ENCODE measurements at regions not wholly inside any gene's neighbourhood (a gene's known extent, or its start where the extent isn't known, plus 50 kb on each side); places are given as distances from the start of the nearest gene placed in this dataset.

DNA sequence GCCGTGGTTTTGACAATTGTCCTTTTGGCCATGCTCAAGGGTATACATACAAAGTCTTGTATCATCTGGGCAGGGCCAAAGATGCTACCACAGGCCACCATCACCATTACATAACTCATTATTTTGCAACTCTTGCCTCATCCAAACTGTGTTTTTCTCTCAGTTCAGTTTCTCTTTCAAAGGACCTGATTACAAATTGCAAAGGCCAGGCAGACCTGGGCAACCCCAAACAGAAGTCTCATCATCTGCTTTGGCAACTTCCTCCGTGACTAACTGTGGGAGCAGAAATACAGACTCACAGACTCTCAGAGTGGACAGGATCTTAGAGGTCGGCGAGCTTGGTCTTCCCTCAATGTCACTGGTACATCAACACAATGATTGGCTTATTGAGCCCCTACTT is 117.8 kb upstream of the NEDD9 start:
- peak; percentile 19 to 33 for DNase-seq

GRCh38 chr6:11349880-11350279 is 117.4 kb upstream of the NEDD9 start:
- DNase-seq, result no peak

DNA sequence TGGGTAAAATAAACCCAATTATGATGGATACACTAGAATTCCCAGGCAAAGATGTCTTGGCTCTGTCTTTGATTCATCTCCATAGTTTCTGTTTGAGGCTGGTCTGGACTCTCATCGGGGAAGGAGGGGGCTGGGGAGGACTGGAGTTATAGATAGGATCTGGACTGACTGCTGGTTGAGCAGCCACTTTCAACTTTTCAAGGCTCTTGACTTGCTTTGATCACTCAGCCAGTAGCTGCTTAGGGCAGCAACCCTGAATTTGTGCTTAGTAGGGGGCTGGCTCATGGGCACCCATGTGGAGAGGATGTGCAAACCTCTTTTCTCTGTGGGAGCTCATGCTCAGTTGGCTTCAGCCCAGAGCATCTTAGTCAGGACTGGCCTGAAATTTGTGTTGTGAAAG is 114.0 kb upstream of the NEDD9 start:
- no peak for DNase-seq

DNA sequence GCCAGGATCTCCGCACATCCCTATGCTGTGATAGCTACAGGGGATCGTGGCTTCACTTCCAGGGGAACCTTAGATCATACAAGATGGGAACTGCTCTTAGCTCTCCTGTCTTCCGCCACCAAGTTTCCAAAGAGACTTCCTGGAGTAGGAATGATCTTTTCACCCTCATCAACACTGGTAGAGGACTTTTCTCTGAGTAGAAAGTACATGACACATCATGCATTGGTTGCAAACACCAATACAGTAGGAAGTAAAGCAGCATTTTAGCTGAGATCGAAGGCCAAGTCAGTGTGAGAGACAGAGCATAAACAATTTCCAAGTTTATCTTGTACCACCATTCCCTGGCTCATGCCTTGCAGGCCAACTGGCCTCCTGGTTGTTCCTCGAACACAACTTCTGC is 113.1 kb upstream of the NEDD9 start:
- DNase-seq, result no peak

DNA sequence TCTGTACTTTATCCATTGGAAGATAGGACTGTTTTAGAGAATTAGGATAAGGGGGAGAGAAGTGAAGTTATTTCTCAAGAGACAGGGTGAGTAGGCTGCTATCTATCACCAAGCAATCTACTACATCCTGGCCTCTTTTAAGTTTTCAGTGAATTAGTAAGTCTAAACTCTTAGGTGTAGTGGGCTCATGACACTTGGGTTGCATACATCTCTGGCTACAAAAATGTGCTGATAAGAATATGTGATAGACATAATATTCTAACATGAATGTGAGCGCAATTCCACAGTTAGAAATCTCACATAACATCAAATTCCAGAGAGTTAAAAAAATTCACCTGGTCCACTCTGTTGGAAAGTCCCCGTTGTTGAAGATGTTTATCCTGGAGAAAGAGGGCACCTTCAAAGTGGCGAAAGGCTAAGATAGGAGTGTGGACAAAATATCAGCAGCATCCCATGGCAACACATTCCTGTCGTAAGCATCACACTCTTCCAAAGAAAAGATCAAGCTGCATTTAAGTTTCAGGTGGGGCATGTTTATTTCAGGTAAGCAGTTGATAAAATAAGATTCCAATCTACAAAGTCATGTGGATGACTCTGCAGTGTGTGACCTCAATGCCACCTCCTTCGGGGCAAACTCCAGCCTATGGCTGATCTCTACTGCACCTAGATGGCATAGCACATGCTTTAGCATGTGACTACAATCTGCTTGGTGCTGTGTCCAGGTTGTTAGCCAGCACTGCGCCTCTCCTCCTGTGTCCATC is 111.7 kb upstream of the NEDD9 start:
- DNase-seq, result no peak

- DNase-seq, result no peak
Observed at GRCh38 chr6:11341867-11342266, 109.4 kb upstream of the NEDD9 start.

DNA sequence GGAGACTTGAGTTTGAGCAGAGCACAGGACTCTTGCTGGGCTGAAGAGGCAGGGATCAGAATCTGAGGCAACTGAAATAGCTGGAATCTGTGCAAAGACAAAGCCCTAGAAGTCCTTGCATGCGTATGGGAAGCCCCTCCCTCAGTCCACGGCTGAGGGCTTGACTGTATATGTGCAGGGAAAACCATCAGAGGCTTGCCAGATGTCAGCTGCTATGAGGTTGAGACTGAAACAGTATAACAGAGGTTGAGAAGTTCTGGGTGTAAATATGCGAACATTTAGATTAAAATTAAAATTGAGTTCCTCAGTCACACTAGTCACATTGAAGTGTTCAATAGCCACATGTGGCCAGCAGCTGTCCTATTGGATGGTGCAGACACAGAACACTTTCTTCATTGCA is 108.8 kb upstream of the NEDD9 start:
- no peak for DNase-seq

GRCh38 chr6:11339380-11339779 is 106.9 kb upstream of the NEDD9 start:
- DNase-seq, result no peak

GRCh38 chr6:11337306-11337705 is 104.8 kb upstream of the NEDD9 start:
- DNase-seq, result no peak

DNA sequence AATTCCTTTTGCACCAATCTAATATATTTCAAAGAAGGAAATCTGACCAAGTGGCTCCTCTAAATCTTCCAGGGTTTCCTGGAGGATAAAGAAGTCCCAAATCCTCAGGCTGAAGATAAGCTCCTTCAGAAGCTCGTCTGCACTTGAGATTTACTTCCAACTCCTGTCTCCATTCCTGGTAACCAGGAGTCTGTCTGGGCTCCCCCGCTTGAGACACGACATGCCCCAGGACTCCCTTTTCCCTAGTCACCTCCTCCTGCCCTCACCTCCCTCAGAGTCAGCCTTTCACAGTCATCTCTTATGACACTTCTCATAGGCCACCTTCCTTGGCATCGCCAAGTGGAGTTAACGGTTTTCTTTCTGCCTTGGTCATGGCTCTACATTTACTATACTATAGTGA is 103.4 kb upstream of the NEDD9 start:
- DNase-seq, result no peak

- DNase-seq, result no peak
Observed at GRCh38 chr6:11333132-11333849, 100.8 kb upstream of the NEDD9 start.

- no peak for DNase-seq
Observed at GRCh38 chr6:11332463-11332862, 100.0 kb upstream of the NEDD9 start.

DNA sequence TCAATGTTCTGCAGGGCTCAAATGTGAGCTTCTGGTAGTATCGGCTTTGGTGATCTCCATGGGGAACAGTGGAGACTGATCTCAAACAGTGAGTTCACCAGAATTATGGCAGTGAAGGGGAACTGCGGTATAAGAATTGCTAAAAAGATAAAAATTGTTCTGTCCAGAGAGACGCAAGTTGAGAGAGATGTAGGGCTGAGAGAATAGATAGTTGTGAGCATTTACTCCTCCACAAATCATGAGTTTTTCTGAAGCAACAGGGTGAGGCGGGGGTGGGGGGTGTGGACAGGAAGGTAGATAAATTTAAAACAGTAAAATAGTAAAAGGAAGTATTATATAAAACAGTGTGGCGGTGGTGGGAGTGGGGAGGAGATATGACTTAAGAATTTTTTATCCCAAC is 98.6 kb upstream of the NEDD9 start:
- DNase-seq, result peak; percentile 8 to 13

DNA sequence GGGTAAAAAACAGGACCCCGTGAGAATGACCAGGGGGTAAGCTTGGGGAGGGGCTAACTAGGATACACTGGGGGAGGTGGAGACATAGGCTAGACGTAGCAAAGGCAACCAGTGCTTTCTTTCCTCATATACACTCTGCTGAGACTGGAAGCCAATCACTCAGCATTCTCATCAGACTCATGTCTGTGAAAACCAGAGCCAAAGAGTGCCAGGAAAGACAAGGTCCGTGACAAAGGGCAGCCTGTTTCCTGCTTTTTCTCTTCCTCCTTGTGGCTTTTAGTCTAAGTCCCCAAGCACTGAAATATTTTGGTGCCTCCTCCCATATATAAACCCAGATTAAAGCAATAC is 97.9 kb upstream of the NEDD9 start:
- peak; percentile 73 to 77 for DNase-seq

GRCh38 chr6:11329726-11330412 is 97.4 kb upstream of the NEDD9 start:
- DNase-seq, result no peak

GRCh38 chr6:11328613-11329247 is 96.3 kb upstream of the NEDD9 start:
- DNase-seq, result no peak

- no peak for DNase-seq
Observed at GRCh38 chr6:11327961-11328360, 95.5 kb upstream of the NEDD9 start.

DNA sequence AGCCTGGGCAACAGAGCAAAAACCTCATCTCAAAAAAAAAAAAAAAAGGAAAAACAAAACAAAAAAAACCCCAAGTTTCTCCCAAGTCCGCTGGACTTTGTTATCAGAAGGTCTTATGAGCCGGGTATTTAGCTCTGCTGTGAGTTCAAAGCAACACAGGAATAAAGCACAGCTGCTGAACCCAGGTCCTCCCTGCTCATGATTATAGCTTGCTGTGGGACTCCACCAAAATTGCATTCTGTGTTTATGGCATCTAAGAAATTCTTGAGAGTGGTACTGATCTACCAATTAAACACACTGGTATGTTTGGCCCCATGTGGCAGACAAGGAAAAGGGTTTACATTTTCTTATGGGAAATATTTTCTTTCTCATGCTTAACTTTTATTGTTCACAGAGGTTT is 93.6 kb upstream of the NEDD9 start:
- DNase-seq, result no peak

- no peak for DNase-seq
Observed at GRCh38 chr6:11324453-11325015, 92.1 kb upstream of the NEDD9 start.

- peak; percentile 95 for DNase-seq
Observed at GRCh38 chr6:11323666-11324452, 91.4 kb upstream of the NEDD9 start.

GRCh38 chr6:11322252-11322885 is 89.9 kb upstream of the NEDD9 start:
- no peak for DNase-seq

All from Kasumi-1 (cell line).